H1 (cell line): ENCODE measurements at regions not wholly inside any gene's neighbourhood (a gene's known extent, or its start where the extent isn't known, plus 50 kb on each side); places are given as distances from the start of the nearest gene placed in this dataset.

Experiments used
- CTBP2 ChIP-seq: IDR thresholded peaks from 2 replicates; pipeline ENCODE4 v1.7.0; 2011; ENCODE audit warnings: borderline replicate concordance, mild to moderate bottlenecking, moderate library complexity, mixed read lengths, low read length; ENCODE audit not compliant: insufficient read depth, insufficient read length
- CTCF ChIP-seq, 3 experiments: IDR thresholded peaks; 1 replicate in 2 of 3; 2 replicates in 1 of 3; pipeline versions ENCODE4 v1.5.1 to v1.6.1; 2011; ENCODE audit warnings: low read length in 3 of 3, mild to moderate bottlenecking in 3 of 3, inconsistent platforms in 2 of 3, low read depth in 1 of 3, moderate library complexity in 1 of 3; ENCODE audit not compliant: insufficient read depth in 1 of 3; ENCODE audit errors: control extremely low read depth in 1 of 3
- E2F6 ChIP-seq: IDR thresholded peaks from 2 replicates; pipeline ENCODE4 v1.6.1; 2012; ENCODE audit warnings: inconsistent platforms
- KDM5A ChIP-seq: fragments of 200-600 bp; IDR thresholded peaks from 2 replicates; pipeline ENCODE4 v1.7.1; 2012; ENCODE audit warnings: mild to moderate bottlenecking, low read length, inconsistent platforms, mixed read lengths

GRCh38 chr16:35187665-35188225 is 1728.3 kb downstream of the TP53TG3F start (continued):
- TF ChIP-seq CTCF (IDR thresholded peaks at IDR 0.05; ENCODE audit: control extremely low read depth in 1 of 3, insufficient read depth in 1 of 3, low read depth in 1 of 3, low read length in 3 of 3) (no peak), KDM5A (no peak), E2F6 (no peak), CTBP2 (no peak)
